ENCODE measurements at regions not wholly inside any gene's neighbourhood (a gene's known extent, or its start where the extent isn't known, plus 50 kb on each side); places are given as distances from the start of the nearest gene placed in this dataset.
"Not testable (repeated sequence)": the region's sequence is repeated elsewhere in the genome, so short reads cannot be mapped to it uniquely, and the experiment has no call there.

DNA sequence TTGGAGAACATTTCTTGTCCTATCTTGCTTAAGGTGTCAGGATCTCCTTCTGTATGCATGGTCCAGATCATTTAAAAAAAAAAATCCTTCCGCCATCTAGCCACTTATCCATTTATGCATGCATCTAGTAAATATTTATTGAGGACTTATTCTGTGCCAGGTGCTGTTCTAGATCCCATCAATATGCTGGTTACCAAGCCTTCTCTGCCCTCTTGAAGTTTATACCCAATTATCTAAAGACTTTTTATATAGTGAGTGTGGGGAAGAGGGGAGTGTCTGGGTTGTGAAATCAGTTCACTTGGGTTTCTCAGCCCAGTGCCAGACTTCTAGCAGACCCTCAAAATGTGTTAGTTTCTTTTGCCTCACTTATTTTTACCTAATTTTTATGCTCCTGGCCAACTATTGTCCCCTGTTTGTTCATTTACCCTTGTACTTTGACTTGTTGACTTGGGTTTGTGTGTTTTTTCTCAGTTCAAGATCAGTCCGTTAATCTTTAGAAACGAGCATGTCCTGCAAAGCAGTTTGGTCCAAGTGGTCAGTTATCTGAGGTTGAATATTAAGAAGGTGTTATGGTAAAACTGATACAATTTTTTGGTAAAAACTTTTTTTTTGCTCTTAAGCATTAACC lies 488.9 kb downstream of the PCNX1 start:
- no peak for DNase-seq (ENCODE audit: low spot score)

DNA sequence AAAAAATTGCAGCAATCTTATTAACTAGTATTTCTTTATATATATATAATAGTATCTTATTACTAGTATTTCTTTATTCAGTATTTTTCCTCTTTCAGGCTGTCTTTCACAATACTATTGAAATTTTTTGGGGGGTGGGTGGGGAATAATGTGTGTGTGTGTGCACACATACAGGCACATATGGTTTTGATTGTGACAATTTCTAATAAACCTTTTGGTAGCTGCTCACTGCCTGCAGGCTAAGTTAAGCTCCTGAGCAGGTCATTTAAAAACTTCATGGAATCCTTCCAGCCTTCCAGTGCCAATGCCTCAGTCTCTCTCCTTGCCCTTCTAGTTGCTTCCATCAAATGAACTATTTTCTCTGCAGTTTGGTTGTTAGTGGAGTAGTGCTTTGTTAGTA lies 490.1 kb downstream of the PCNX1 start:
- no peak for DNase-seq (ENCODE audit: low spot score)

DNA sequence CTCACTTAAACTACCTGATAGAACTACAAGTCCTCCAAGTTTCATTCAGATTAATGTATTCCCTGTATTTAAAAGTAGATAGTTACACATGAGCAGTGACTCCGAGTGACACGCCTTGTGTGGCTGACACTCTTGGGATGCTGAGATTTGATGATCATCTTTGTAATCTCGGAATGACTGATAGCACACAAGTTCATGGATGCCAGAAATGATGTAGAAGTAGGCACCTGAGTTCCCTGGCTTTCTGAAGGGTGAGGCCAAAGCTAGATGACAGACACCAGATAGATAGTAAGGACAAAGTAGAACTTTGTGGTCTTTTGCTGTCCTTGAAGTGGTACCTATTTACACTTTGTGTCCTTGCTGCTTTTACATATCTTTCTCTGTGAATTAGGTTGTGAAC lies 491.2 kb downstream of the PCNX1 start:
- DNase-seq (ENCODE audit: low spot score): no peak

DNA sequence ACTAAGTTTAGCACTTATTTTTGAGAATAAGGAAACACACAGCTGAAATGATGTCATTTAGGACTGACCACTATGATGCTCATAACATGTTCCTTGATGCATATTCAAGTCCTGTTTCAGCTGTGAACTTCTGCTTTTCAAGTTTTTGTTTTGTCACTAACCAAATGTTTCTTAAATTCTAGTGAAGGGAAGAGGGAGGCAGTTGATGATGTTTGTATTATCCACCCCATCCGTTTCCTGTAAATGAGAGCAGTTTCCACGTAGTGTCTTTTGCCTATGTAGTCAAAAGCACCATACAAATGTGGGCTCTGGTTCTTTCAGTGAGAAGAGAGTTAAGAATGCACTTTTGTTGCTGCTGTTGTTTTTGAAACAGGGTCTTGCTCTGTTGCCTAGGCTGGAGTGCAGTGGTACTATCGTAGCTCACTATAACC lies 491.8 kb downstream of the PCNX1 start:
- DNase-seq (ENCODE audit: low spot score): no peak

DNA sequence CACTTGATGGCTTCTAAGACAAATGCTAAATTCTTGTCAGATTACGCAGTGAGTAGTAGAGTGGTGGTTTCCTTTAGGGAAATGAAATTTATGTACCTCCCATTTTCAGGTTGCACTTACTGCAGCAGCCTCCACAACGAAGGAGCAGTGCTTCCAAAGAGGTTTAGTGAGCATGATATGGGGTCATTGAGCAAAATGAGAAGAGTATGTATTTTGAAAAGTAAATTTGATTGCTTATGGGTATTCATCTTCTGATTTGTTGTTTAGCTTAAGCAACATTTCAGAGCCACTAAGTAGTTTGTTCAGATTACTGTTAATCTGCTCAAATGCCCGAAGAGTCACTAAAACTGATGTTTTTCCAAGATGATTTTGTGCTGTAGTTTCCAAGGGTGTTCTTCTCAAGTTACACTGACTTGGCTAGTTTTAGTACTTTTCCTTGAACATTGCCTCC lies 493.6 kb downstream of the PCNX1 start:
- DNase-seq (ENCODE audit: low spot score): no peak

DNA sequence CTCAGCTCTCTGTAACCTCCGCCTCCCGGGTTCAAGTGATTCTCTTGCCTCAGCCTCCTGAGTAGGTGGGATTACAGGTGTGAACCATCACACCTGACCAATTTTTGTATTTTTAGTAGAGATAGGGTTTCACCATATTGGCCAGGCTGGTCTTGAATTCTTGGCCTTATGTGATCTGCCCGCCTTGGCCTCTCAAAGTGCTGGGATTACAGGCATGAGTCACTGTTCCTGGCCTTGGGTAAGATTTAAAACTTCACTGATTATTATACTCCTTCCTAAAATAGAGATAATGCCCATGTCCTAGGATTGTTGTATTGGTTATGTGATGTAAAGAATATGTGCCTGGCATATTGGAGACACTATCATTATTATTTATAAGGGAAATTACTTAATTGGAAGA lies 495.2 kb downstream of the PCNX1 start:
- not testable (repeated sequence) for DNase-seq (ENCODE audit: low spot score)

DNA sequence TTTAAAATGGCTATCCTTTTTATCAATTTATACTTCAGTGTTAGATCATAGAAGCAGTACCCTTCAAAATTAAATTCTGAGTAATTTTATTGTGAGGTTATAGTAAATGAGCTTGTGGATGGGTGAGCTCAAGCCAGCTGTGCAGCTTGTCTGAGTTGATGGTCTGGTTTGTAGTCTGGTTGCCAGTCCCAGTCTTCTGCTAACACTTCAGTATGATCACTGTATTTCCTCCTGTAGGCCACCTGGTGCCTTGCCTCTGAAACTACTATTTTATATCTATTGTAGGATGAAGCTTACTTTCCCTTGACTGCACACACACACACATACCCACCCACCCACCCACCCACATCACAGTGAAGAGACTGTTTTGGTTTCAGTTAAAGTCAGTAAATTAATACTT lies 496.4 kb downstream of the PCNX1 start:
- DNase-seq (ENCODE audit: low spot score): no peak

DNA sequence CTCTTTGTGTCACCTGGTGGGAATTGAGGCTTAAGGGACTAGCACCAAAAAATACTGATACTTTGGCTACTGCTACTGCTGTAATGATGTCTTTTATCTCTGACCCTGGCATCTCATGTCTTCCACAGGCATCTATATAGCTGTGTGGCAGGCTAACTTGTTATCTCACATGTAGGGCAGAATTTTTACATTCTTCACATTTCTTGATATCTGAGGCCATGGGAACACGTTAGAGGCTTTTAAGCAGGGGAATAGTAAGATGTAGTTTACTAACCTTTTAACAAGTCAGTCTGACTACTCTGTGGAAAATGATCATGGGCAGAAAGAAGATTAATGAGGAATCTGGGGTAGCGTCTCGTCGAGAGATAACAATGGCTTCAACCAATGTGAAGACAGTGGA lies 498.4 kb downstream of the PCNX1 start:
- DNase-seq (ENCODE audit: low spot score): no peak

DNA sequence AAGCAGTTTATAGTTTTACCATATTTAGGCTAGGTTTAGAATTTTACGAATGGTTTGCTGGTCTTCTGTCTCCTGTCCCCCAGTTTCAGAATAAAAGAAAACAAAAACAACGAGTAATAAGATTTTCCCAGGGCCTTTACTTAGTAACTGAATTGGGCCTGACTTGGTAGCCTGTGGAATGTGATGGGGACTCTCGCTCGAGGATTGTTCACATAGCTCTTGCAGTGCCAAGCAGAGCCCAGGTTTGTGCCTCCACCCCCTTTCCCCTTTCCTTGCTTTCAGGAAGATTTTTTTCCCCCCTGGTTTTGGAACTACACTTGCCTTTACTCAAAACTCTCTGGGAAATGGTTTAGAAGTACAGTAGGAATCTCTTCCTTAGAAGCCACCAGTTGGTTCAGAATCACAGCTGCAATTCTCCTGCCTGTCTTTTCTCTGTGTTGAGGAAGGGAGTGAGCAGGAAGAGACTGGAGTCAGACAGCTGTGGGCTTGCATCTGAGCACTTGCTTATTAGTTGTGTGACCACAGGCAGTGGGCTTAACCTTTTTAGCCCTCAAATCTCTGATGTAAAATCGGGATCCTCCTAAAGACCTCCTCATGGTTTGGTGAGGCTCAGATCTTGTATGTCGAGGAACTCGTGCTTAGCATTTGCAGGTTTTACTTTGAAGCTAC lies 501.2 kb downstream of the PCNX1 start:
- DNase-seq (ENCODE audit: low spot score): no peak

DNA sequence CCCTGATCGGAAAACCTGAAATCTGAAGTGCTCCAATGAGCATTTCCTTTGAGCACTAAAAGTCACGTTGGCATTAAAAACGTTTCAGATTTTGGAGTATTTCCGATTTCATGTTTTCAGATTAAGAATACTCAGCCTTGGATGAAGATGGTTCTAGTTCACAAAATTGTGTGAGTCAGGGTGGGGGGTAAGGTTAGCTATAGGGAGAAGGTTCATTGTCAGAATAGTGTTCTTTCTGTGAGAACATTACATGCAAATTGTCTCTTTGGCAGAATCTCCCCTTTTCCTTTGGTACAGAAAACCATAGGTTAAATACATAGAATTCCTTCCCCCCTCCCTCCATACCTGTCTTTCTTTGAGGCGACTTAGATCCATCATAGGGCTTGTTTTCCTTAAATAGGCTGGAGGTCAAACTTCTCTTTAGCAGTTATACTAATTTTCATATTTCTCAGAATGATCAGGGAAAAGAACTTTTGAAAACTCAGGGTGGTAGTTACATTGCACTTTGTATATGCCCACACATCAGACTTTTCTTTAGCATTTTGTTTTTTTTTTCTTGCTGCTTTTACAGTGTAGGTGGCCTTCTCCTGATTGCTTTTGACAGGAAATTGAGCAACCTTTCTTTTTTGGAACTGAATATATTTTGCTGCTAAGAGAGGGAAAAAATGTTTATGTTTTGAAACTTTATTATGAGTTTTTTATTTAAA lies 503.5 kb downstream of the PCNX1 start:
- no peak for DNase-seq (ENCODE audit: low spot score)

DNA sequence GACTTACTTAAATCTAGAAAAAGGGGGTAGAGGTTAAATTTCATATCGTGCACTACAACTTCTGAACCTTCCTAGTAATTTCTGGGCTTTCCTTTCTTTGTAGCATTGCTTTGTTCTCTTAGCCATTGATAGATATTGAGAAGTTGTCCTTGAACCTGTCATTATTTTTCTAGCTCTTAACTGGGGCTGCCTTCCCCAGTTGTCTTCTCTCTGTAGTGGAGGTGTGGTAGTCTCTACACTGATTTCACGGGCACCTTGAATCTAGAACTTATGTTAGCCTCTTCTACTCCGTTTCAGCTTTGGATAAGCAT lies 504.0 kb downstream of the PCNX1 start:
- no peak for DNase-seq (ENCODE audit: low spot score)

DNA sequence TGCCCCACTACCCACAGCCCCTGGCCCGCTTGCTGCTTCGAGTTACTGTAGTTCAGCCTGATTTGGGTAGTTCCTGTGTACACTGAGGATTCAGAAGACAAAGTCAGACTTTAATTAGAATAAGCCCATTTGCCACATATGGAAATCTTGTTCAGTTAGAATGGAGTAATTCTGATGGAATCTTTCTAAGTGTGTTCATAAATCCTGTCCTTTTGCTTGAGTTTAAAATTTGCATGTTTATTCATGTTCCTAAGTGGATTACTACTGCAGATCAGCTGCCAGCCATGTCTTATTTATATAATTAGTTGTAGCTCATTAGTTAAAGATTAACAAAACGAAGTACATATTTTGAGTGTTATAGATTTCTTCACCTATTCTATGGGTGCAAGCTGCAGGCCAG lies 504.5 kb downstream of the PCNX1 start:
- DNase-seq (ENCODE audit: low spot score): no peak

DNA sequence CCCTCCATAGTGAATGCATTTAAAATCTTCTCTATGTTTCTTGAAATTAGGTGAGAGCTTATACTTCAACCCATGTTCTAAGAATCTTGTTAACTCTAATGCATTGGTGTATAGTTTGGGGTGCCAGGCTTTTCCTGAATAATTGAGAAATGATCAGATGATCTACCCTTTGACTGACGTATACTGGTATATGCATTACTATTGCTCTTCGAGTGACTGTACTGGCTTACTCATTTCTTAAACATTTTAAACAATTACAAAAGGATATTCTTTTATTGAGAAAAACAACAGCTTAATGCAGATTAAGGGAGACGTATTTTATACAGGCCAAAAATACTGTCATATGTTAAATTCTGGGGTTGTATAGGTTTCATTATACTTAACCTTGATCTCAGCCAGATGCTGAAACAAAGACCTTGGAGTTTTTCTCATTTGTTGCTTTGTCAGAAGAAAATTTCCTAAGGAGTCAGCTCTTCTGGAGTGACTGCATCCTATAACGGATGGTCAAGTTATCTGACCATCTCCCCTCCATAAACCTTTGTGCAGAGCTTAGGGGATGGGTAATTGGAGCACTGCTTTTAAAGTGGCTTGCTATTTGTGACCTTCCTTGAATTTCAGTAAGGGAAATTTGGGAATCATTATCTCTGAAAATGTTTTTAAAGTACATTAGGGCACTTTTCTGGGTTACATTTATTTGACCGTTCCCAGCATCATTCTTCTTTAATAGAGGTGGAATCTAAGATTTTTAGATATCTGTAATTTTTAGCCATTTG lies 507.6 kb downstream of the PCNX1 start:
- DNase-seq (ENCODE audit: low spot score): no peak

DNA sequence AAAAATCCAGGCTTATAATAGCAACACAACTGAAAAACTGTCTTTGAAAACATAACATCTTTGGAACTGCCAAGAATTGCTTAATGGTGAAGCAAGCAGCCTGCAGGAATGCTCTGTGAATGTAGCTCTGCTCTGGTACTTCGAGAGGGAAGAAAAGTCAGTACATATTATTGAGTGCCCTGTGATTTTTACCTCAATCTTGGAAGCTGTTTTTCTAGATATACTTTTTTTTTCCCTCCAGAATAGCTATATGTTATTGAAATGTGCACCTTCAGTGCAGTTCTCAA lies 508.1 kb downstream of the PCNX1 start:
- DNase-seq (ENCODE audit: low spot score): peak; percentile 37

DNA sequence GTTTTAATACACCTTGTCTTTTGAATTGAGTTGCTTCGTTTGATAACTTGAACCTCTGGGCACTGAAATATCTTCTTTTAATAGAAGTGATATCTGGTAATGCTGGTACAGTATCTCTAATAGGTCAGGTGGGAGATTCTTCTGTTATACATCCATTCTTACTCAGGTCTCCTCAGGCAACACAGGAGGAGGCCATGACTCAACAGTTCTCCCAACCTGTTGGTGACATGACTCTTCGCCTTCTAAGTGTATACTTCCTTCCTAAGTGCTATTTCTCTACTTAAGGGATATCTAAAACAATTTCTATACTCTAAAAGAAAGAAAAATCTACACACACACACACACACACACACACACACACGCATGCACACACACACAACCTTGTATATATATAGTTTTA lies 509.1 kb downstream of the PCNX1 start:
- no peak for DNase-seq (ENCODE audit: low spot score)

DNA sequence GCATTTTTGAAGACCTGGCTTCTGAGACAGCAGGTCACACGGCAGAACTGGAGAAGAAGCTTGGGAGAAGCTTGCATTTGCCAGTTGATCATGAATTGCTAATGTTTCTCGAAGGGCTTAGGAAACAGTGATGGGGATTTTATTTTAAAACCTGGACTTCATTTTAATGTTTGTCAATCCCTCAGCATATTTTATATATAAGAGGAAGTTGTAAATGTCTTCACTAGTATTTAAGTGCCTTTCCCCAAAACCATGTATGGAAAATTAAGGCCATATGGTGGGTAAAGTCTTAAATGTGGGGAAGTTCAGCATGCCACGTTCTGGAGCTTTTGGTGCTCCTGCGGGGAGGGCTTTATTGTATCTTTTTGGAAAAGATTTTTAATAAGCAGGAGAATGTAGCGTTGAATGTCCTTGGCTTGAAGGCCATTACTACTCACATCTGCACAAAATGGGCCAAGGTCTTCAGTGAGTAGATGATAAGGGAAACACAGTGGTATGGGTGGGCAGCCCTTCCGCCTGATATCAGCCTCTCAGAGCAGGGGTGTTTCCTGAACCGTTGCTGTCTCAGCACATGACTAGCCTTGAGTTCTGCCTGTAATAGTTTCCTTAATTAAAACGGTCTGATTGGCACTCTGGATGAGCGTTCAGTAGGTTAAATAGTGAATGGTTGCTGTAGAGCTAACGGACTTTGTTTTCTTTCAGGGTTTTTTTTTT lies 511.4 kb downstream of the PCNX1 start:
- no peak for DNase-seq (ENCODE audit: low spot score)

DNA sequence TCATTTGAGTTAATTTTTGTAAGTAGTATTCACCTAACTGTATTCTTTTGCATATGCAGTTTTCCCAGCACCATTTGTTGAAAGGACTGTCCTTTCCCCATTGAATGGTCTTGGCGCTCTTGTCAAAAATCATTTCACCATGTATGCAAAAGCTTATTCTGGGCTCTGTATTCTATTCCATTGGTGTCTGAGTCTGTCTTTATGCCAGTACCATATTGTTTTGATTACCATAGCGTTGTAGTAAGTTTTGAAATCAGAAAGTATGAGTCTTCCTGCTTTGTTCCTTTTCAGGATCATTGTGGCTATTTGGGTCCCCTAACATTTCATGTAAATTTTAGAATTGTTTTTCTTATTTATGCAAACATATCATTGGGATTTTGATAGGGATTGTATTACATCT lies 508.7 kb upstream of the RGS6 start:
- no peak for DNase-seq (ENCODE audit: low spot score)

DNA sequence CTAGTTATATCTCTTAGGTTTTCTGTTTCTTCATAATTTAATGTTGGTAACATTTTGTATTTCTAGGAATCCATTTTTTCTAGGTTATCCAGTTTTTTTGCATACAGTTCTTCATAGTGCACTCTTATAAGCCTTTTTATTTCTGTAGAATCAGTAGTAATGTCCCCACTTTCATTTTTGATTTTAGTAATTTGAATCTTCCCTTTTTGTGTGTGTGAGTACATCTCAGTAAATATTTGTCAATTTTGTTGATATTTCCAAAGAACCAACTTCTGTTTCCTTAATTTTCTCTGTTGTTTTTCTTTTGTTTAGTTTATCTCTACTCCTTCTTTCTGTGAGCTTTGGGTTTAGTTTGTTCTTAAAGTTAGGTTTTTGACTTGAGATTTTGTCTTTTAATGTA lies 507.3 kb upstream of the RGS6 start:
- no peak for DNase-seq (ENCODE audit: low spot score)

DNA sequence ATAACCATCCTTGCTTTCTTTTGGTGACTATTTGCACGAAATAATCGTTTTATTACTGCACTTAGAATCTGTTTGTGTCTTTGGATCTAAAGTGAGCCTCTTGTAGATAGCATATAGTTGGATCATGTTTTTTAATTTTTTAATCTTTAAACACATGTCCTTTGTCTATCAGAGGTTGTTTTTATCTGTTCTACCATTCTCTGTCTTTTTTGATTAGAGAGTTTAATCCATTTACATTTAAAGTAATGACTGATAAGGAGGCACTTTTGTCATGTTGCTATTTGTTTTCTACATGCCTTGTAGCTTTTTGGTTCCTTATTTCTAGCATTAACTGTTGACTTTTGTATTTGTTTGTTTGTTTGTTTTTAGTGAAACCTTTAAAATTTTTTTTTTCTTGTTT lies 506.2 kb upstream of the RGS6 start:
- DNase-seq (ENCODE audit: low spot score): no peak

DNA sequence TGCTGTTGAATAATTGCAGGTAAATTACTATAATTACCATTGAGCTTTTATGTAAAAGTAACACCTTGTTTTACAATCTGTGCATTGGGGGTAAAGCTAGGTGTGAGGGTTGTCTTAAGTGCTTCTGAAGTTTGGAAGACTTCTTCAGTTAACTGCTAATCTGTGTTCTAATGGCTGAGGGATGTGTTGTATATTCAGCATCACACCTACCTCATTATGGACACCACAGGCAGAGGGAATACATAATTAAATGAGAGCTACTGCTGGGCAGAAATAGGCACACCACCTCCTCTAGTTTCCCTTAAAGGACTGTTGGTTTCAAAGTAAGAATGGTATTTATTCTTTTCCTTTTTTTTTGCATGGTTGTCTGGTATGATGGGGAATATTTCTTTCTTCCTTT lies 502.3 kb upstream of the RGS6 start:
- no peak for DNase-seq (ENCODE audit: low spot score)

DNA sequence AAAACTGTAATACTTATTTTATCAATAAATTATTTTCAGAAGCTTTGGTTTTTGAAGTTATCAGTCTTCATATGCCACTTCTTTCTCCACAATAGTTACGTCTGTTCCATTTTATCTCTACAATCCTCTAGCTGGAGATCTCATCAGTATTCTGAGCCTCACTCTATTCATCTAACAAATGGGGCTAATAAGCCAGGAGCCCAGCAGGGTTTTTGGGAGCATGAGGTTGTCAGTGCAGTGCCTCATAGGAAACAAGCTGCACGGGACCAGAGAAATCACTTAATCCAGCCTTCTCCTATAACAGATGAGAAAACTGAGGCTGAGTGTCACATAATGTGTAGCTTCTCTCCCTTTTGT lies 501.9 kb upstream of the RGS6 start:
- DNase-seq (ENCODE audit: low spot score): no peak

DNA sequence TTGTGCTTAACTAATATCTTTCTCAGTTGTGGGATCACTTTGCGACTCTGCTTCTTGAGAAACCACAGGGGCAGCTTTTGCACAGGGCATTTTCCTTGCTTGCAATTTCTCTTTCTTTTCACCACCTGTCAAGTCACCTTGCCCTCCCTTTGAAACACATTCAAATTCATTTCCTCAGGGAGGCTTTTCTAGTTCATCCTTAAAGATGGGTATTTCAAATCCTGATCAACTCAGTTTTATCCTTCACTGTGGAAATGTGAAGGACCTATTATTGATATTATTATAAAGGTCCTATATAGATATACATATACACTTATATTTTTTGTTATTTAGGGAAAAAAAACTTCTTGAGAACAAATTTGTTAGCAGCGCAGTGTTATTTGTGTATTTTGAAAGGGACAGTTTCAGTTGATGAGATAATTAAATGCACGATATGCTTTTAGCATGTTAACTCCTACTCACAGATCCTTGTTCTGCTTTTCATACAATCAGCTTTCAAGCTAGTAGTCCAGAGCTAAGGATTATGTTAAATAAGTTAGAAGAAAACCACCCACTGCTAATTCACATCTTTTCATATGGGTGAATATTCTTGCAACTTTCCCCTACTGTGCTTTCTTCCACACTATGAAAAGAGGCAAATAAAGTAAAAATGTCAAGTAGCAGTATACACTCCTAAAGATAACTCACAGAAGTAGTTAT lies 501.4 kb upstream of the RGS6 start:
- DNase-seq (ENCODE audit: low spot score): no peak

Data from AG08396 (cell line).